ENCODE measurements at regions not wholly inside any gene's neighbourhood (a gene's known extent, or its start where the extent isn't known, plus 50 kb on each side); places are given as distances from the start of the nearest gene placed in this dataset.

DNA sequence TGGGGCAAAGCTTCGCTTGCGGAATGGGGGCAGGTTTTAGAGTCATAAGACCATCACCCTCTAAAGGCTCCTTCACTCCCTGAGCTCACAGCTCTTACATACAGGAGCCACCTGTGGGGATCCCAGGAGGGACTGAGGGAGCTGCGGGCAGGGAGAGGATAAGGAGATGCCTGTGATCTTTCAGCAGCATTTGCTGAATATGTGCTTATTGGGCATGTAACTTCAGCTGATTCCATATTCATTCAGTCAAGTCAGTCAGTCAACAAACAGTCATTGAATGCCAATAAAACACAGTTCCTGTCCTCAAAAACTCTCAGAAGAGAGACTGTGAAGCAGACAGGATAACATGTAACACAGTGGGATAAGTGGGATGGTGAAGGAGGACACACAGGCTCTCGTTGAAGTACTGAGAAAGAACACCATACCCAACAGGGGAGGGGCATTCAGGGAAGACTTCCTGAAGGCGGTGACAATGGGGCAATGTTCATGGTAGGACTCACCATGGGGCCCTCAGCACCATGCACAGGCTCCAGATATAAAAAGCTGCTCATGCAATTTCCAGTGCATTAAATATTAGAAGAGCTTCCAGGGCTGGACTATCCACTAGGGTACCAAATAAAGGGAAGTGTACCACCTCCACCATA, 240.9 kb downstream of the UACA start:
- Mint-ChIP-seq H3K4me3 (no peak overlapping the region), H3K27me3 (peaks cover 15% of the 10 kb centered on the region)

DNA sequence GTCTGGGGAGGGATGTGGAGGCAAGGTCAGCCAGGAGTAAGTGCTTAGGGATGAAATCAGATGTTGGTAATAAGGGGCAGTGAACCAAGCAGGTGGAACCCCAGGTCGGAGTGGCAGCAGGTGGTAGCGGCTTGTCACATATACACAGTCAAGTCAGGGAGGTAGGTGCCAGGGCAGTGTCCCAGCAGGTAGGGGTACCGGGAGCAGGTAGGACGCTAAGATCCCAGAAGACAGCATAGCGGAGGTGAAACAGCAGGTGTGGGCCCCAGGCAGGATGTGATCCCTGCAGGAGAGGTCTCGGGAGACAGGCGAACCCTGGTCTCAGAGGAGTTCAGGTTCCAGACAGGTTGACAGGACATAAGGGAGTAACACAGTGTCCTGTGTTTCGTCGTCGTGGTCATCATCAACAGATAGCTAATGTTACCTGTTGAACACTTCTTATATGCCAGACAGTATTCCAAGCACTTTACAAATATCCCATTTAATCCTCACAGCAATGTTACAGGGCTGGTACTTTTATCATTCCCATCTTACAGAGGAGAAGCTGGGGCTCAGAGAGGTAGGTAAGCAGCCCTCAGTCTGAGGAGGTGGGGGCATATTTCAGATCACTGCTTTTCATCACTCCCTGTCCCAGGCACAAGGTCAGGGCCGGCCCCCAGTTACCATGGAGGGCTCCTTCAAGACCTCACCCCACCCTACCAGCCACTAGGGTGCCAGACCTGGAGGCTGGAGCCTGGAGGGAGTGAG, 241.6 kb downstream of the UACA start:
- no peak for DNase-seq (ENCODE audit: extremely low spot score, unreplicated experiment)
- no peaks in the 10 kb centered on the region for H3K9me3 Mint-ChIP-seq
- H3K27ac Mint-ChIP-seq: no peak overlapping the region
- H3K4me3 Mint-ChIP-seq: no peak overlapping the region
- TF ChIP-seq, protein P1, sequence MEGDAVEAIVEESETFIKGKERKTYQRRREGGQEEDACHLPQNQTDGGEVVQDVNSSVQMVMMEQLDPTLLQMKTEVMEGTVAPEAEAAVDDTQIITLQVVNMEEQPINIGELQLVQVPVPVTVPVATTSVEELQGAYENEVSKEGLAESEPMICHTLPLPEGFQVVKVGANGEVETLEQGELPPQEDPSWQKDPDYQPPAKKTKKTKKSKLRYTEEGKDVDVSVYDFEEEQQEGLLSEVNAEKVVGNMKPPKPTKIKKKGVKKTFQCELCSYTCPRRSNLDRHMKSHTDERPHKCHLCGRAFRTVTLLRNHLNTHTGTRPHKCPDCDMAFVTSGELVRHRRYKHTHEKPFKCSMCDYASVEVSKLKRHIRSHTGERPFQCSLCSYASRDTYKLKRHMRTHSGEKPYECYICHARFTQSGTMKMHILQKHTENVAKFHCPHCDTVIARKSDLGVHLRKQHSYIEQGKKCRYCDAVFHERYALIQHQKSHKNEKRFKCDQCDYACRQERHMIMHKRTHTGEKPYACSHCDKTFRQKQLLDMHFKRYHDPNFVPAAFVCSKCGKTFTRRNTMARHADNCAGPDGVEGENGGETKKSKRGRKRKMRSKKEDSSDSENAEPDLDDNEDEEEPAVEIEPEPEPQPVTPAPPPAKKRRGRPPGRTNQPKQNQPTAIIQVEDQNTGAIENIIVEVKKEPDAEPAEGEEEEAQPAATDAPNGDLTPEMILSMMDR (conservative IDR thresholded peaks at IDR 0.05): no peak
- H3K27me3 Mint-ChIP-seq: peaks cover 18% of the 10 kb centered on the region
- H3K36me3 Mint-ChIP-seq: no peaks in the 10 kb centered on the region
- peaks cover 23% of the 10 kb centered on the region for H3K4me1 Mint-ChIP-seq (ENCODE audit: unreplicated experiment)

More for the DNA sequence above, 240.9 kb downstream of the UACA start:
- no peaks in the 10 kb centered on the region for H3K36me3 Mint-ChIP-seq
- no peak for DNase-seq (ENCODE audit: extremely low spot score, unreplicated experiment)
- H3K9me3 Mint-ChIP-seq: no peaks in the 10 kb centered on the region
- TF ChIP-seq, protein P1 (conservative IDR thresholded peaks at IDR 0.05): no peak
- peaks cover 23% of the 10 kb centered on the region for H3K4me1 Mint-ChIP-seq (ENCODE audit: unreplicated experiment)
- no peak overlapping the region for H3K27ac Mint-ChIP-seq

DNA sequence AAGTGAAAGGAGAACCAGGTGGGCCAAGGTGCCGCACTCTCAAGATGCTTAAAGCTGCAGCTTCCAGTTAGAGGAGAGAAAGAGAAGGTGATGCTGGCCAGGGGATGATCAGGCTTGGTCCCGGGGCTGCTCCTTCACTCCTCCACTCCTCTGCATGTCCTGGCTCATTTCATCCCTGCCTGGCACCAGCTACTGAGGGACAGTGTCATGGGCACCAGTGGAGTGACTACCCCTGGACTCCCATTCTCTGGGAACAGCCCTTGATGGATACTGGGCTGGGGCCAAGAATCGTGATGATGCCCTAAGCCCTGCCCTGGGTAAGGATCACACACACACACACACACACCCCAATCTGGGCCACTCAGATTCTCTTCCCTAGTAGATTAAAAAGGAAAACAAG, 243.7 kb downstream of the UACA start:
- H3K4me1 Mint-ChIP-seq (ENCODE audit: unreplicated experiment): peaks cover 11% of the 10 kb centered on the region
- TF ChIP-seq, protein P1 (conservative IDR thresholded peaks at IDR 0.05): no peak
- H3K4me3 Mint-ChIP-seq: no peak overlapping the region
- H3K27ac Mint-ChIP-seq: no peak overlapping the region
- DNase-seq (ENCODE audit: extremely low spot score, unreplicated experiment): no peak
- peaks cover 12% of the 10 kb centered on the region for H3K27me3 Mint-ChIP-seq
- H3K9me3 Mint-ChIP-seq: no peaks in the 10 kb centered on the region
- no peaks in the 10 kb centered on the region for H3K36me3 Mint-ChIP-seq

DNA sequence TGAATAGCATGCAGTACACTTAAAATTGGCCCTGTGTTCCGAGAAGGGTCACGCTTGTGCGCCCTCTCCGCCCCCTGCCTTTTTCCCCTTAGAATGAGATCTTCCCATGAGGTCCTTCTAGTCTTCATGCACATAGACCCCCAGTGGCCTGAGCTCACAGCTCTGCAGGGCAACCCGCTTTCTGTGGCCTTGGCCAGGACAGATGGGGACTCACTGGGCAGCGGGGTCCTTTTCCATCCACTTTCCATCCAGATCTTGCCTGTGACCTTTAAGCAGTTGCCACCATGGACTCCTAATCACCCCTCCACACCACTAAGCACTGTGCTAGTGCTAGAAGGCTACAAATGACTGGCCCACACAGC, 244.4 kb downstream of the UACA start:
- H3K27ac Mint-ChIP-seq: no peak overlapping the region
- H3K4me3 Mint-ChIP-seq: no peak overlapping the region
- H3K9me3 Mint-ChIP-seq: peaks cover 4% of the 10 kb centered on the region
- H3K27me3 Mint-ChIP-seq: peaks cover 12% of the 10 kb centered on the region
- H3K4me1 Mint-ChIP-seq (ENCODE audit: unreplicated experiment): peaks cover 16% of the 10 kb centered on the region
- no peaks in the 10 kb centered on the region for H3K36me3 Mint-ChIP-seq
- TF ChIP-seq, protein P1 (conservative IDR thresholded peaks at IDR 0.05): no peak
- DNase-seq (ENCODE audit: extremely low spot score, unreplicated experiment): no peak

DNA sequence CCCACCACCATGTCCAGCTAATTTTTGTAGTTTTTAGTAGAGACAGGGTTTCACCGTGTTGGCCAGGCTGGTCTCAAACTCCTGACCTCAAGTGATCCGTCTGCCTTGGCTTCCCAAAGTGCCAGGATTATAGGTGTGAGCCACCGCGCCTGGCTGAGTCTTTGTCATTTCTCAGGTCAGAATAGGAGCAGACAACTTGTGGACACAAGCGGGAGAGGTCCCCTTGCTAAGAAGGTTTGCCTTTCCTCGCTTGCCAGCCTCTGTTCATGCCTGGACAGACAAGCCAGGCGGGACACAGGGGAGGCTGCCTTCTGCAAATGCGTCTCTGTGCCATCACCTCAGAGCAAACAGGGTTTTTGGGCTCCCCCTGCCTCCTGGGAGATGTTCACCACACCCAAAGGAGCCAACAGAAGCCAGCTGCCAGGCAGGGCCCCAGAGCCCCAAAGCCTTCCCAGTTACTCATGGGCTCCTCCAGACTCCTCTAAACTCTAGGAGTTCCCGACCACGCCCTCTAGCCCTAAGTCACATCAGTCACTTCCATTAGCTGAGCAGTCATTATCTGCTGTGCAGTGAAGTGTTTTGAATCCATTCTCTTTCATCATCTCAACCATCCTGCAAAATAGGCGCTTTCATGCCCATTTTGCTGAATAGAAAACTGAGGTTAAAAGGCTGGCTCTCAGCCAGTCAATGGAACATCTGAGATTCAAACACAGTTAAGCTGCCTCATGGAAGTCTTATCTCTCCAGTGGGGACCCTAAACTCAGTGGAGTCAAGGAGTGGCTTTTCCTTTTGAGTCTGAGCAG, 245.0 kb downstream of the UACA start:
- peaks cover 21% of the 10 kb centered on the region for H3K4me1 Mint-ChIP-seq (ENCODE audit: unreplicated experiment)
- H3K36me3 Mint-ChIP-seq: no peaks in the 10 kb centered on the region
- H3K4me3 Mint-ChIP-seq: no peak overlapping the region
- DNase-seq (ENCODE audit: extremely low spot score, unreplicated experiment): no peak
- TF ChIP-seq, protein P1 (conservative IDR thresholded peaks at IDR 0.05): no peak
- H3K27ac Mint-ChIP-seq: no peak overlapping the region
- H3K9me3 Mint-ChIP-seq: peaks cover 8% of the 10 kb centered on the region
- H3K27me3 Mint-ChIP-seq: peaks cover 12% of the 10 kb centered on the region
